ENCODE measurements at regions not wholly inside any gene's neighbourhood (a gene's known extent, or its start where the extent isn't known, plus 50 kb on each side); places are given as distances from the start of the nearest gene placed in this dataset.

DNA sequence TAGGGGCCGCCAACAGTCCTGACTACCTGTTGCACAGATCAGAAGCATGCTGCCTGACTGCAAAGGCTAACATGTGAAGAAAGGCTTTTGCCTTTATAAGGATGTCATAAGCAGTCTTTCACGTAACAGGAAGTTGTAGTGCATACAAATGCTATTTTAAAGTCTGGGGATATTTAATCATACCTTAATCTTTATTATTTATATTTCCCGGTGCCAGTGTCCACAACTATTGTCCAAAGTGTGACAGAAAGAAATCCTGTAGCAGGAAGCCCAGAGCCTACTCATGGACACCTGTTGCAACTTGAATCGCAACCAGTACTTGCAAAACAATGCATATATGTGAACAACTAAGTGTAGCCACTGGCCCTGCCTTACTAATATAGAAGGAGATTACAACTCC lies 235.8 kb downstream of the ALDH8A1 start:
- no TSS peak for BruUV-seq (replicated peaks)
- H3K9me3 Mint-ChIP-seq (ENCODE audit: low read depth, unreplicated experiment): no peaks in the 10 kb centered on the region
- peaks cover 11% of the 10 kb centered on the region for H3K4me1 Mint-ChIP-seq (ENCODE audit: low read depth, unreplicated experiment)
- CTCF ChIA-PET: no interaction called here
- peak overlapping the region; percentile 16 for H3K27ac Mint-ChIP-seq (ENCODE audit: unreplicated experiment)
- intact Hi-C loops (cut with micrococcal nuclease; ENCODE audit: unreplicated experiment): loop anchor here (5.0 kb wide), 1 partner anchor 38 kb away; no protein-coding TSS in a partner anchor
- peak; percentile 4 for DNase-seq
- peaks cover 5% of the 10 kb centered on the region for H3K36me3 Mint-ChIP-seq (ENCODE audit: insufficient read depth, unreplicated experiment)
- peak overlapping the region; percentile 37 for H3K4me3 Mint-ChIP-seq (ENCODE audit: low read depth, unreplicated experiment)
- TF ChIP-seq, protein P1, sequence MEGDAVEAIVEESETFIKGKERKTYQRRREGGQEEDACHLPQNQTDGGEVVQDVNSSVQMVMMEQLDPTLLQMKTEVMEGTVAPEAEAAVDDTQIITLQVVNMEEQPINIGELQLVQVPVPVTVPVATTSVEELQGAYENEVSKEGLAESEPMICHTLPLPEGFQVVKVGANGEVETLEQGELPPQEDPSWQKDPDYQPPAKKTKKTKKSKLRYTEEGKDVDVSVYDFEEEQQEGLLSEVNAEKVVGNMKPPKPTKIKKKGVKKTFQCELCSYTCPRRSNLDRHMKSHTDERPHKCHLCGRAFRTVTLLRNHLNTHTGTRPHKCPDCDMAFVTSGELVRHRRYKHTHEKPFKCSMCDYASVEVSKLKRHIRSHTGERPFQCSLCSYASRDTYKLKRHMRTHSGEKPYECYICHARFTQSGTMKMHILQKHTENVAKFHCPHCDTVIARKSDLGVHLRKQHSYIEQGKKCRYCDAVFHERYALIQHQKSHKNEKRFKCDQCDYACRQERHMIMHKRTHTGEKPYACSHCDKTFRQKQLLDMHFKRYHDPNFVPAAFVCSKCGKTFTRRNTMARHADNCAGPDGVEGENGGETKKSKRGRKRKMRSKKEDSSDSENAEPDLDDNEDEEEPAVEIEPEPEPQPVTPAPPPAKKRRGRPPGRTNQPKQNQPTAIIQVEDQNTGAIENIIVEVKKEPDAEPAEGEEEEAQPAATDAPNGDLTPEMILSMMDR (IDR thresholded peaks at IDR 0.05; ENCODE audit: unreplicated experiment): no peak
- no peaks in the 10 kb centered on the region for H3K27me3 Mint-ChIP-seq (ENCODE audit: unreplicated experiment)

DNA sequence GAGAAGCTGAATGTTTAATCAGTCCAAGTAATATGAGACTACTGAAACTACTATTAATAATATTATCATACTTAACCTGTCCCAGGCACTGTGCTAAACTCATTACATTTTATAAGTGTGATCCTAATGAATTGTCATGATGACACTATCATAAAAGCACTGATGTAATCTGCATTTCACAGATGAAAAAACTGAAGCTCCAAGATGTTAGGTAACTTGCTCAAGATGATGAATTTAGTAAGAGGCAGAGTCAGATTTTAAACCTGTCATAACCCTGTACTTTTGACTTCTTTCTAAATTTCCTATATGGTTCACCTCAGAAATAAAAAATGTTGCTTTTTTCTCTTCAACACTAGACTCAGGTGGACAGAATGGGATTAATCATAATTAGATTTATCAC lies 237.6 kb downstream of the ALDH8A1 start:
- TF ChIP-seq, protein P1 (IDR thresholded peaks at IDR 0.05; ENCODE audit: unreplicated experiment): no peak
- DNase-seq: no peak
- CTCF ChIA-PET: interaction anchor here (0.6 kb wide), 1 partner anchor 67 kb away, joined by 3 read pairs; no protein-coding TSS in a partner anchor
- intact Hi-C loops (cut with micrococcal nuclease; ENCODE audit: unreplicated experiment): loop anchor here (5.0 kb wide), 1 partner anchor 40 kb away; no protein-coding TSS in a partner anchor
- Mint-ChIP-seq H3K36me3 (ENCODE audit: insufficient read depth, unreplicated experiment) (peaks cover 5% of the 10 kb centered on the region), H3K27me3 (ENCODE audit: unreplicated experiment) (no peaks in the 10 kb centered on the region), H3K4me1 (ENCODE audit: low read depth, unreplicated experiment) (peaks cover 13% of the 10 kb centered on the region), H3K9me3 (ENCODE audit: low read depth, unreplicated experiment) (no peaks in the 10 kb centered on the region), H3K27ac (ENCODE audit: unreplicated experiment) (no peak overlapping the region), H3K4me3 (ENCODE audit: low read depth, unreplicated experiment) (no peak overlapping the region)
- no TSS peak for BruUV-seq (replicated peaks)

DNA sequence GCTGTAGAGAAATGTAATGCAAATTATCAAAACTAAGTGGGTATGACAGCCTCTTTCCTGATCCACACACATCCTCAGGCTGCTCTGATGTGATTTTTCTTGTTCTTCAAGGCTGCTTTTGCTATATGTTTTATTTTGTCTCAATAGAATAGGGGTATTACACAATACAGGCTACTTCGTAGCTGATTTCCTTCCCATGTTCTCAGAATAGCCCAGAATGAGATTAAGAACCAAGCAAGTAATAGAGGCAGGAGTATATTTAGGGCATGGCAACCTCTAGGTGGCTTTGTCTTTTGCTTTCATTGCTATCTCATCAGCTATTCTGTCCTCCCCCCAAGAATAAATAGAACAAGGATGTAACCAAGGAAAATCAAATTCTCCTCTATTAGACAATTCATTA lies 241.8 kb downstream of the ALDH8A1 start:
- no peak overlapping the region for H3K27ac Mint-ChIP-seq (ENCODE audit: unreplicated experiment)
- H3K4me3 Mint-ChIP-seq (ENCODE audit: low read depth, unreplicated experiment): no peak overlapping the region
- intact Hi-C loops (cut with micrococcal nuclease; ENCODE audit: unreplicated experiment): no loop called here
- CTCF ChIA-PET: no interaction called here
- H3K4me1 Mint-ChIP-seq (ENCODE audit: low read depth, unreplicated experiment): peaks cover 9% of the 10 kb centered on the region
- no peaks in the 10 kb centered on the region for H3K36me3 Mint-ChIP-seq (ENCODE audit: insufficient read depth, unreplicated experiment)
- DNase-seq: no peak
- H3K9me3 Mint-ChIP-seq (ENCODE audit: low read depth, unreplicated experiment): no peaks in the 10 kb centered on the region
- no peaks in the 10 kb centered on the region for H3K27me3 Mint-ChIP-seq (ENCODE audit: unreplicated experiment)
- TF ChIP-seq, protein P1 (IDR thresholded peaks at IDR 0.05; ENCODE audit: unreplicated experiment): no peak
- no TSS peak for BruUV-seq (replicated peaks)

DNA sequence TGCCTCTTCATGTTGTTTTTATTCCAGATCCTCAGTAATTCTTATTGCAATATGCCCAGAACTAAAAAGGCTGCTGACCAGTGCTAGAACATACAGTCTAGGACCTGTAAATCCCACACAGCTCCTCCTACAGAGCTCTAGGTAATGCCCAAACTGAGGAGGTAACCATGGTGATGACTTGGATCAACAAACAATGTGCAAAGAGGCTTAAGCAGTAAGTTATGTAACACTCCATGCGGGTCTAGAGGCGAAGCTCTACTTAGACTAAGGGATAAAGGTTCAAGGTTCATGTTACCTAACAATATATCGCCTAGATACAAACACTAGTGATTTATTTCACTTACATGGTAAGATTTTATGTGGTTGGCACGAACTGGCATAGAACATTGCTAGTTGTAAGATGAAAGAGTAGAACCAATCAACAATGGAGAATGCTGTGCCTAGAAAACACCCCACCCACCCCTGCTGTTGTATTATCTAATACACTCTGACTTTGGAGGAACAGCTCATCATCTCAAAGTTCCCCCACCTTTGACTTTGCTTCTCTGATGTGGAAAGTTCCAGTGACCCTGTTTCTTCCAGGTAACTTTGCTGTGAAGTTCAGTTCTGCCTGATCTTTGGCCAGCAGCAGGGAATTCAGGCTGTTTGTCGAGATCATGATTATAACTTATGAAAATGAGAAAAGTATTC lies 242.4 kb downstream of the ALDH8A1 start:
- H3K4me3 Mint-ChIP-seq (ENCODE audit: low read depth, unreplicated experiment): no peak overlapping the region
- H3K4me1 Mint-ChIP-seq (ENCODE audit: low read depth, unreplicated experiment): peaks cover 9% of the 10 kb centered on the region
- no peak overlapping the region for H3K27ac Mint-ChIP-seq (ENCODE audit: unreplicated experiment)
- no peaks in the 10 kb centered on the region for H3K36me3 Mint-ChIP-seq (ENCODE audit: insufficient read depth, unreplicated experiment)
- BruUV-seq (replicated peaks): no TSS peak
- no peaks in the 10 kb centered on the region for H3K9me3 Mint-ChIP-seq (ENCODE audit: low read depth, unreplicated experiment)
- DNase-seq: peak; percentile 46
- no peaks in the 10 kb centered on the region for H3K27me3 Mint-ChIP-seq (ENCODE audit: unreplicated experiment)
- CTCF ChIA-PET: interaction anchor here (0.8 to 1.2 kb wide), 2 partner anchors 44 to 67 kb away, joined by 3 read pairs; no protein-coding TSS in a partner anchor
- TF ChIP-seq, protein P1 (IDR thresholded peaks at IDR 0.05; ENCODE audit: unreplicated experiment): no peak
- intact Hi-C loops (cut with micrococcal nuclease; ENCODE audit: unreplicated experiment): no loop called here
